CD4-positive, alpha-beta memory T cell (primary cell): ENCODE measurements at regions not wholly inside any gene's neighbourhood (a gene's known extent, or its start where the extent isn't known, plus 50 kb on each side); places are given as distances from the start of the nearest gene placed in this dataset.

Source experiments
- CTCF ChIA-PET: fragments of 350-600 bp; sonication (Branson Sonifier 250); formaldehyde crosslinking; loops from one replicate; lab custom pipeline; 2021; ENCODE audit warnings: inconsistent platforms; ENCODE audit not compliant: partially characterized antibody; lab: Charles Lee
- POLR2A ChIA-PET: fragments of 350-600 bp; sonication (Branson Sonifier 250); formaldehyde crosslinking; loops from one replicate; lab custom pipeline; 2021; ENCODE audit not compliant: partially characterized antibody; lab: Charles Lee
- DNase-seq, 5 donors: peaks; one replicate each; pipeline versions ENCODE4 v3.0.0 to v3.0.0-alpha.2; 2020 to 2022; ENCODE audit warnings: mixed read lengths in 1 of 5
- H3K27ac ChIP-seq: one replicate; pipeline ENCODE4 v1.7.0; 2013; ENCODE audit warnings: low read depth, low read length
- H3K27me3 ChIP-seq: 2 replicates; pipeline ENCODE4 v1.7.0; 2013; ENCODE audit warnings: mild to moderate bottlenecking, low read length, moderate library complexity; ENCODE audit not compliant: insufficient read depth
- H3K36me3 ChIP-seq: 2 replicates; pipeline ENCODE4 v1.7.0; 2013; ENCODE audit warnings: mild to moderate bottlenecking, low read length, moderate library complexity; ENCODE audit not compliant: insufficient read depth
- H3K4me1 ChIP-seq: 2 replicates; pipeline ENCODE4 v1.7.0; 2013; ENCODE audit warnings: mild to moderate bottlenecking, low read length, moderate library complexity; ENCODE audit not compliant: insufficient read depth
- H3K4me3 ChIP-seq, 2 donors: one replicate each; pipeline ENCODE4 v1.7.0; 2013; ENCODE audit warnings: low read length in 2 of 2, mild to moderate bottlenecking in 1 of 2
- H3K9me3 ChIP-seq, 2 donors: one replicate each; pipeline ENCODE4 v1.7.0; 2013; ENCODE audit warnings: low read length in 2 of 2, control low read depth in 1 of 2; ENCODE audit not compliant: control insufficient read depth in 1 of 2
- H3K27ac Mint-ChIP-seq, 7 donors: one replicate each; pipeline ENCODE4 v1.8.0; 2020 to 2021; ENCODE audit warnings: mixed read lengths in 7 of 7, mild to moderate bottlenecking in 6 of 7, inconsistent platforms in 3 of 7, moderate library complexity in 3 of 7
- H3K27me3 Mint-ChIP-seq, 2 donors: one replicate each; pipeline ENCODE4 v1.8.0; 2020 to 2021; ENCODE audit warnings: mixed read lengths in 2 of 2
- H3K36me3 Mint-ChIP-seq, 2 donors: one replicate each; pipeline ENCODE4 v1.8.0; 2020 to 2021; ENCODE audit warnings: mixed read lengths in 2 of 2, inconsistent platforms in 1 of 2, mild to moderate bottlenecking in 1 of 2
- H3K4me1 Mint-ChIP-seq, 4 donors: one replicate each; pipeline ENCODE4 v1.8.0; 2020 to 2021; ENCODE audit warnings: mixed read lengths in 4 of 4, mild to moderate bottlenecking in 1 of 4
- H3K4me3 Mint-ChIP-seq, 8 donors: one replicate each; pipeline ENCODE4 v1.8.0; 2020 to 2021; ENCODE audit warnings: mixed read lengths in 8 of 8, mild to moderate bottlenecking in 7 of 8, moderate library complexity in 6 of 8, inconsistent platforms in 3 of 8
- H3K9me3 Mint-ChIP-seq, 8 donors: one replicate each; pipeline ENCODE4 v1.8.0; 2020 to 2021; ENCODE audit warnings: mixed read lengths in 8 of 8, mild to moderate bottlenecking in 5 of 8, inconsistent platforms in 3 of 8, moderate library complexity in 1 of 8
- intact Hi-C: fragments of 100-400 bp; cut with micrococcal nuclease; formaldehyde crosslinking; loops from one replicate; pipeline ENCODE4 v1.15.1; 2023

- Histone ChIP-seq H3K4me1 (no peaks in the 10 kb centered on the region), H3K36me3 (no peaks in the 10 kb centered on the region), H3K27ac (no peak overlapping the region), H3K27me3 (no peaks in the 10 kb centered on the region), H3K9me3 (no peaks in the 10 kb centered on the region), H3K4me3 (no peak overlapping the region)
- ChIA-PET POLR2A (no interaction called here), CTCF (no interaction called here)
- Mint-ChIP-seq H3K4me1 (no peaks in the 10 kb centered on the region), H3K27me3 (no peaks in the 10 kb centered on the region), H3K27ac (no peak overlapping the region), H3K4me3 (no peak overlapping the region), H3K9me3 (peaks cover 0 to 15% (median 6%) of the 10 kb centered on the region in 8 donors), H3K36me3 (no peaks in the 10 kb centered on the region)
- intact Hi-C loops, result no loop called here
- no peak for DNase-seq
These were observed 617.9 kb upstream of the GRM3 start for GRCh38 chr7:86025807-86026206.

- no peaks in the 10 kb centered on the region for H3K36me3 Mint-ChIP-seq
- no peaks in the 10 kb centered on the region for H3K4me1 Mint-ChIP-seq
- CTCF ChIA-PET, result no interaction called here
- Histone ChIP-seq H3K36me3 (no peaks in the 10 kb centered on the region), H3K4me1 (no peaks in the 10 kb centered on the region), H3K4me3 (no peak overlapping the region), H3K27me3 (no peaks in the 10 kb centered on the region), H3K9me3 (no peaks in the 10 kb centered on the region), H3K27ac (no peak overlapping the region)
- H3K9me3 Mint-ChIP-seq, result peaks cover 0 to 5% (median under 1%) of the 10 kb centered on the region in 8 donors
- H3K27me3 Mint-ChIP-seq, result no peaks in the 10 kb centered on the region
- no peak overlapping the region for H3K27ac Mint-ChIP-seq
- DNase-seq, result no peak
- POLR2A ChIA-PET, result no interaction called here
- intact Hi-C loops, result no loop called here
- no peak overlapping the region for H3K4me3 Mint-ChIP-seq
These were observed 630.0 kb upstream of the GRM3 start for GRCh38 chr7:86013662-86014061.

GRCh38 chr7:86012971-86013370 is 630.7 kb upstream of the GRM3 start:
- Histone ChIP-seq H3K4me1 (no peaks in the 10 kb centered on the region), H3K4me3 (no peak overlapping the region), H3K9me3 (no peaks in the 10 kb centered on the region), H3K27me3 (no peaks in the 10 kb centered on the region), H3K36me3 (no peaks in the 10 kb centered on the region), H3K27ac (no peak overlapping the region)
- intact Hi-C loops, result no loop called here
- H3K4me1 Mint-ChIP-seq, result no peaks in the 10 kb centered on the region
- no peak for DNase-seq
- H3K27me3 Mint-ChIP-seq, result no peaks in the 10 kb centered on the region
- H3K9me3 Mint-ChIP-seq, result peaks cover 0 to 5% (median under 1%) of the 10 kb centered on the region in 8 donors
- no peak overlapping the region for H3K27ac Mint-ChIP-seq
- H3K36me3 Mint-ChIP-seq, result no peaks in the 10 kb centered on the region
- ChIA-PET POLR2A (no interaction called here), CTCF (no interaction called here)
- H3K4me3 Mint-ChIP-seq, result no peak overlapping the region

- POLR2A ChIA-PET, result no interaction called here
- Histone ChIP-seq H3K4me1 (no peaks in the 10 kb centered on the region), H3K27ac (no peak overlapping the region), H3K4me3 (no peak overlapping the region), H3K9me3 (no peaks in the 10 kb centered on the region), H3K27me3 (no peaks in the 10 kb centered on the region), H3K36me3 (no peaks in the 10 kb centered on the region)
- Mint-ChIP-seq H3K27me3 (no peaks in the 10 kb centered on the region), H3K4me3 (no peak overlapping the region), H3K27ac (no peak overlapping the region), H3K36me3 (no peaks in the 10 kb centered on the region), H3K9me3 (peaks cover 0 to 8% (median 5%) of the 10 kb centered on the region in 8 donors), H3K4me1 (no peaks in the 10 kb centered on the region)
- CTCF ChIA-PET, result no interaction called here
- intact Hi-C loops, result no loop called here
- no peak for DNase-seq
These were observed 634.8 kb upstream of the GRM3 start for GRCh38 chr7:86008898-86009297.

GRCh38 chr7:86006909-86007308 is 636.8 kb upstream of the GRM3 start:
- Histone ChIP-seq H3K27ac (no peak overlapping the region), H3K4me1 (no peaks in the 10 kb centered on the region), H3K36me3 (no peaks in the 10 kb centered on the region), H3K27me3 (no peaks in the 10 kb centered on the region), H3K4me3 (no peak overlapping the region), H3K9me3 (no peaks in the 10 kb centered on the region)
- Mint-ChIP-seq H3K9me3 (peaks cover 0 to 21% (median 15%) of the 10 kb centered on the region in 8 donors), H3K4me3 (no peak overlapping the region), H3K27me3 (no peaks in the 10 kb centered on the region), H3K36me3 (no peaks in the 10 kb centered on the region), H3K27ac (no peak overlapping the region), H3K4me1 (no peaks in the 10 kb centered on the region)
- ChIA-PET POLR2A (no interaction called here), CTCF (no interaction called here)
- intact Hi-C loops, result no loop called here
- no peak for DNase-seq

- no peaks in the 10 kb centered on the region for H3K27me3 ChIP-seq
- intact Hi-C loops, result no loop called here
- Mint-ChIP-seq H3K4me3 (no peak overlapping the region), H3K9me3 (peaks cover 2 to 43% (median 34%) of the 10 kb centered on the region in 8 donors), H3K36me3 (peaks cover 0 to 1% of the 10 kb centered on the region in 2 donors), H3K27me3 (no peaks in the 10 kb centered on the region), H3K27ac (no peak overlapping the region), H3K4me1 (no peaks in the 10 kb centered on the region)
- ChIA-PET POLR2A (no interaction called here), CTCF (no interaction called here)
- H3K36me3 ChIP-seq, result no peaks in the 10 kb centered on the region
- H3K4me1 ChIP-seq, result no peaks in the 10 kb centered on the region
- no peak overlapping the region for H3K4me3 ChIP-seq
- no peak overlapping the region for H3K27ac ChIP-seq
- no peaks in the 10 kb centered on the region for H3K9me3 ChIP-seq
- no peak for DNase-seq
These were observed 640.9 kb upstream of the GRM3 start for GRCh38 chr7:86002858-86003257.

- Histone ChIP-seq H3K4me1 (no peaks in the 10 kb centered on the region), H3K9me3 (no peaks in the 10 kb centered on the region), H3K4me3 (no peak overlapping the region), H3K27me3 (no peaks in the 10 kb centered on the region), H3K36me3 (no peaks in the 10 kb centered on the region), H3K27ac (no peak overlapping the region)
- Mint-ChIP-seq H3K9me3 (peaks cover 4 to 37% (median 31%) of the 10 kb centered on the region in 8 donors), H3K4me1 (no peaks in the 10 kb centered on the region), H3K36me3 (peaks cover 0 to 1% of the 10 kb centered on the region in 2 donors), H3K4me3 (no peak overlapping the region), H3K27ac (no peak overlapping the region), H3K27me3 (no peaks in the 10 kb centered on the region)
- POLR2A ChIA-PET, result no interaction called here
- DNase-seq, result no peak
- CTCF ChIA-PET, result no interaction called here
- intact Hi-C loops, result no loop called here
These were observed 646.2 kb upstream of the GRM3 start for GRCh38 chr7:85997515-85997914.

- H3K27me3 ChIP-seq, result no peaks in the 10 kb centered on the region
- no peaks in the 10 kb centered on the region for H3K4me1 ChIP-seq
- Mint-ChIP-seq H3K4me1 (no peaks in the 10 kb centered on the region), H3K36me3 (peaks cover 0 to 1% of the 10 kb centered on the region in 2 donors), H3K27me3 (no peaks in the 10 kb centered on the region), H3K9me3 (peaks cover 2 to 18% (median 14%) of the 10 kb centered on the region in 8 donors), H3K4me3 (no peak overlapping the region), H3K27ac (no peak overlapping the region)
- H3K9me3 ChIP-seq, result no peaks in the 10 kb centered on the region
- no peaks in the 10 kb centered on the region for H3K36me3 ChIP-seq
- DNase-seq, result no peak
- H3K27ac ChIP-seq, result no peak overlapping the region
- ChIA-PET CTCF (no interaction called here), POLR2A (no interaction called here)
- H3K4me3 ChIP-seq, result no peak overlapping the region
- intact Hi-C loops, result no loop called here
These were observed 648.6 kb upstream of the GRM3 start for GRCh38 chr7:85995101-85995500.
